ENCODE measurements at regions not wholly inside any gene's neighbourhood (a gene's known extent, or its start where the extent isn't known, plus 50 kb on each side); places are given as distances from the start of the nearest gene placed in this dataset.

GRCh38 chr15:96262097-96262496 lies 68.4 kb upstream of the NR2F2 start:
- no peak overlapping the region for H3K4me3 ChIP-seq (ENCODE audit: low read depth, low read length)
- H3K4me1 ChIP-seq, result no peaks in the 10 kb centered on the region
- DNase-seq, result no peak
- H3K9me3 ChIP-seq, result no peaks in the 10 kb centered on the region
- TF ChIP-seq, protein P1, sequence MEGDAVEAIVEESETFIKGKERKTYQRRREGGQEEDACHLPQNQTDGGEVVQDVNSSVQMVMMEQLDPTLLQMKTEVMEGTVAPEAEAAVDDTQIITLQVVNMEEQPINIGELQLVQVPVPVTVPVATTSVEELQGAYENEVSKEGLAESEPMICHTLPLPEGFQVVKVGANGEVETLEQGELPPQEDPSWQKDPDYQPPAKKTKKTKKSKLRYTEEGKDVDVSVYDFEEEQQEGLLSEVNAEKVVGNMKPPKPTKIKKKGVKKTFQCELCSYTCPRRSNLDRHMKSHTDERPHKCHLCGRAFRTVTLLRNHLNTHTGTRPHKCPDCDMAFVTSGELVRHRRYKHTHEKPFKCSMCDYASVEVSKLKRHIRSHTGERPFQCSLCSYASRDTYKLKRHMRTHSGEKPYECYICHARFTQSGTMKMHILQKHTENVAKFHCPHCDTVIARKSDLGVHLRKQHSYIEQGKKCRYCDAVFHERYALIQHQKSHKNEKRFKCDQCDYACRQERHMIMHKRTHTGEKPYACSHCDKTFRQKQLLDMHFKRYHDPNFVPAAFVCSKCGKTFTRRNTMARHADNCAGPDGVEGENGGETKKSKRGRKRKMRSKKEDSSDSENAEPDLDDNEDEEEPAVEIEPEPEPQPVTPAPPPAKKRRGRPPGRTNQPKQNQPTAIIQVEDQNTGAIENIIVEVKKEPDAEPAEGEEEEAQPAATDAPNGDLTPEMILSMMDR (IDR thresholded peaks at IDR 0.05; ENCODE audit: low read depth, low read length), result no peak
- no peaks in the 10 kb centered on the region for H3K36me3 ChIP-seq
- H3K27me3 ChIP-seq, result peaks cover 3% of the 10 kb centered on the region

DNA sequence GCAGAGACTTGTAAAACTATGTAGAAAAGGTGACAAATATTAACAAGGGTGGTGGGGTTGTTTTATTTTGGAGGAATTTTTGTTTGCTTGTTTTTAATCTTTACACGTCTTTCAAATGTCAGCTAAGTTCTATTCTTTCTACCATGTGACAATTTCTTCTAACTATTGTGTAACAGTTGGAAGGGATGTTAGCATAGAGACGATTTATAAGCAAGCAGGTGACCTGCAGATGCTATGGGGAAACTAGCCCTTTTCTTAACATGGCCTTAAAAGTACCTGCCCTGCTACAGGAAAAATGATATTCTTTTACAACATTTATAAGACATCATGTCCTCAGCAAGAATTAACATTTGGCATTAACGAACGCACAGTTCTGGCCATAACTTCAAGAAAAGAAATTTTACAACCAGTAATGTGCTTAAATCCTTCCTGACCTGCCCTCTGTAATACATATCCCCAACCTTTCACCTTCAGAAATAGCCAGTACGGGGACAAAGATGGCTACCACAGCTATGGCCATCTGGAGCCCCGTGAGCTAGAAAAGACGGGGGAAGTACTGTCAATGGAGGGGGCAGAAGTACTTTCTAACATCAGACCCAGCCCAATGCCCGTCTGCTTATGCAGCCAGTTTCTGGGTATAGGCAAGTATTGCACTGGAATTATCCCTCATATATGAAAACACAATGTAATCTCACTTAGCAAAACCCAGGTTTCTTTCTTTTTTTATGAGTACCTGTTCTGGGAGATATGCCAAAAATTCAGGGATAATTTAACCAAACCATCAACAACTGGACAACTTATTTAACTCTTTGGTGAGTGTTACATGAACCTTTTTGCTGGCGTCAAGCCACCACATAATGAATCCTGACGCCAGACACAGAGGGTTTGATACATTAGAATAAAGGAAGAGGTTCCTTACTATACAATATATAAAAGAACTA lies 67.7 kb upstream of the NR2F2 start:
- TF ChIP-seq, protein P1 (IDR thresholded peaks at IDR 0.05; ENCODE audit: low read depth, low read length), result no peak
- no peaks in the 10 kb centered on the region for H3K9me3 ChIP-seq
- no peak overlapping the region for H3K4me3 ChIP-seq (ENCODE audit: low read depth, low read length)
- H3K36me3 ChIP-seq, result no peaks in the 10 kb centered on the region
- H3K27me3 ChIP-seq, result peaks cover 3% of the 10 kb centered on the region
- H3K4me1 ChIP-seq, result no peaks in the 10 kb centered on the region
- no peak for DNase-seq

DNA sequence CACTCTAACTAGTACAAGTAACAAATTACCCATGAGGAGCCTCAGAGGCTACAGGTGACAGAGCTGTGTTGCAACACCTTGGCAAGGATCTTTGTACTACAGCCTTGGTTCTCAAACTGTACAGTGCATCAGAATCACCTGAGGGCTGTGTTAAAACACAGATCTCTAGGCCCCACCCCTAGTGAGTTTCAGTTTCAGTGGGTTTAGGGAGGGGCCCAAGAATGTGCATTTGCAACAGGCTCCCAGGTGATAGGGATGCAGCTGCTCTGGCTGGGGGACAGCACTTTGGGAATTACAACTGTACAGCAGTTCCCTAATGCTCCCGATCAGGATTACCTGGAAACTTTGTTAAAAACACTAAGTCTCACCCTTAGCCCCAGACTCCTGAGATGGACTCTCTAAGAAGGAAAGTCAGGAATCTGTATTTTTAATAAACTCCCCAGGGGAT lies 66.1 kb upstream of the NR2F2 start:
- no peaks in the 10 kb centered on the region for H3K36me3 ChIP-seq
- no peak for DNase-seq
- peaks cover 10% of the 10 kb centered on the region for H3K27me3 ChIP-seq
- H3K9me3 ChIP-seq, result no peaks in the 10 kb centered on the region
- TF ChIP-seq, protein P1 (IDR thresholded peaks at IDR 0.05; ENCODE audit: low read depth, low read length), result no peak
- H3K4me3 ChIP-seq (ENCODE audit: low read depth, low read length), result no peak overlapping the region
- H3K4me1 ChIP-seq, result no peaks in the 10 kb centered on the region

GRCh38 chr15:96264801-96265515 lies 65.5 kb upstream of the NR2F2 start:
- Histone ChIP-seq H3K36me3 (no peaks in the 10 kb centered on the region), H3K4me3 (ENCODE audit: low read depth, low read length) (no peak overlapping the region), H3K4me1 (no peaks in the 10 kb centered on the region), H3K9me3 (no peaks in the 10 kb centered on the region), H3K27me3 (peaks cover 10% of the 10 kb centered on the region)
- no peak for DNase-seq
- TF ChIP-seq, protein P1 (IDR thresholded peaks at IDR 0.05; ENCODE audit: low read depth, low read length), result no peak

- DNase-seq, result no peak
- Histone ChIP-seq H3K4me1 (no peaks in the 10 kb centered on the region), H3K36me3 (no peaks in the 10 kb centered on the region), H3K27me3 (peaks cover 10% of the 10 kb centered on the region), H3K9me3 (no peaks in the 10 kb centered on the region), H3K4me3 (ENCODE audit: low read depth, low read length) (no peak overlapping the region)
- TF ChIP-seq, protein P1 (IDR thresholded peaks at IDR 0.05; ENCODE audit: low read depth, low read length), result no peak
Measured at GRCh38 chr15:96266456-96266855, 64.0 kb upstream of the NR2F2 start.
